H1 (cell line): ENCODE measurements at regions not wholly inside any gene's neighbourhood (a gene's known extent, or its start where the extent isn't known, plus 50 kb on each side); places are given as distances from the start of the nearest gene placed in this dataset.

Source experiments
- CTCF ChIA-PET: fragments of 300-600 bp; sonication (Branson Sonifier 250); formaldehyde crosslinking; loops from one replicate; lab custom pipeline; 2021; ENCODE audit not compliant: partially characterized antibody; lab: Charles Lee
- POLR2A ChIA-PET: fragments of 300-600 bp; sonication (Branson Sonifier 250); formaldehyde crosslinking; loops from one replicate; lab custom pipeline; 2021; ENCODE audit warnings: inconsistent platforms; ENCODE audit not compliant: partially characterized antibody; lab: Charles Lee
- DNase-seq, 2 experiments: peaks; one replicate each; pipeline versions ENCODE4 v3.0.0 to v3.0.0-alpha.2; 2010 to 2022; ENCODE audit warnings: low spot score in 2 of 2, low read depth in 1 of 2, mixed read lengths in 1 of 2
- FAIRE-seq: peaks from 2 replicates; lab custom pipeline; 2011; peaks lifted over from hg19 to GRCh38; lab: Jason Lieb, UNC
- H2AFZ ChIP-seq: 2 replicates; pipeline ENCODE4 v1.8.1; 2012; ENCODE audit warnings: low read length, inconsistent platforms
- H2AK5ac ChIP-seq: 2 replicates; pipeline ENCODE4 v1.6.1; 2013; ENCODE audit warnings: low read depth, low read length
- H2BK120ac ChIP-seq: replicated peaks from 2 replicates; pipeline ENCODE3; 2013; ENCODE audit warnings: low read depth, low read length, inconsistent platforms
- H2BK12ac ChIP-seq: 2 replicates; pipeline ENCODE4 v1.6.1; 2013; ENCODE audit warnings: low read depth, low read length
- H2BK15ac ChIP-seq: 2 replicates; pipeline ENCODE4 v1.6.1; 2013; ENCODE audit warnings: low read length
- H2BK20ac ChIP-seq: 2 replicates; pipeline ENCODE4 v1.6.1; 2013; ENCODE audit warnings: low read length
- H2BK5ac ChIP-seq: 2 replicates; pipeline ENCODE4 v1.6.1; 2013; ENCODE audit warnings: low read depth, low read length
- H3K14ac ChIP-seq: 2 replicates; pipeline ENCODE4 v1.6.1; 2013; ENCODE audit warnings: inconsistent platforms; ENCODE audit not compliant: insufficient read length
- H3K18ac ChIP-seq: 2 replicates; pipeline ENCODE4 v1.6.1; 2013; ENCODE audit warnings: low read length; ENCODE audit errors: extremely low read depth
- H3K23ac ChIP-seq: 2 replicates; pipeline ENCODE4 v1.6.1; 2013; ENCODE audit warnings: inconsistent platforms; ENCODE audit not compliant: insufficient read length
- H3K23me2 ChIP-seq: 2 replicates; pipeline ENCODE4 v1.6.1; 2013; ENCODE audit warnings: low read depth, low read length
- H3K27ac ChIP-seq: 2 replicates; pipeline ENCODE4 v1.6.1; 2011; ENCODE audit warnings: low read depth, low read length, inconsistent platforms
- H3K27me3 ChIP-seq, 4 experiments: replicated peaks in 1 of 4; 1 replicate in 1 of 4; 2 replicates in 3 of 4; pipeline versions ENCODE4 v1.6.1 to v1.8.1; 2011 to 2013; ENCODE audit warnings: low read length in 3 of 4, mild to moderate bottlenecking in 3 of 4, inconsistent platforms in 2 of 4, mixed read lengths in 2 of 4, moderate library complexity in 1 of 4; ENCODE audit not compliant: control insufficient read depth in 3 of 4, insufficient read depth in 3 of 4; ENCODE audit errors: extremely low read depth in 1 of 4
- H3K36me3 ChIP-seq, 4 experiments: 2 replicates each; pipeline versions ENCODE4 v1.6.1 to v1.8.1; 2011 to 2013; ENCODE audit warnings: mild to moderate bottlenecking in 4 of 4, low read length in 3 of 4, moderate library complexity in 2 of 4, control low read depth in 1 of 4, inconsistent platforms in 1 of 4; ENCODE audit not compliant: insufficient read depth in 4 of 4, control insufficient read depth in 2 of 4
- H3K4ac ChIP-seq: replicated peaks from 2 replicates; pipeline ENCODE3; 2013; ENCODE audit warnings: low read length, low read depth, mixed read lengths, inconsistent platforms; ENCODE audit not compliant: insufficient read length
- H3K4me1 ChIP-seq, 4 experiments: replicated peaks in 1 of 4; 1 replicate in 1 of 4; 2 replicates in 3 of 4; pipeline versions ENCODE4 v1.6.1 to v1.8.1; 2011 to 2013; ENCODE audit warnings: low read length in 3 of 4, inconsistent platforms in 2 of 4, mixed read lengths in 1 of 4; ENCODE audit not compliant: insufficient read depth in 4 of 4, control insufficient read depth in 3 of 4
- H3K4me2 ChIP-seq, 2 experiments: 2 replicates each; pipeline versions ENCODE4 v1.6.1 to v1.8.1; 2011 to 2013; ENCODE audit warnings: low read depth in 2 of 2, low read length in 2 of 2, control low read depth in 1 of 2, inconsistent platforms in 1 of 2, mild to moderate bottlenecking in 1 of 2; ENCODE audit not compliant: insufficient read depth in 1 of 2
- H3K4me3 ChIP-seq, 4 experiments: fragments of 200-600, 300-600 bp in 1 of 4; sonication (generic), shearing (Covaris generic), sonication (Bioruptor Twin) in 1 of 4; 2 replicates each; pipeline versions ENCODE4 v1.5.1 to v1.8.1; 2011 to 2016; ENCODE audit warnings: low read length in 4 of 4, low read depth in 3 of 4, control low read depth in 2 of 4, inconsistent platforms in 2 of 4, mild to moderate bottlenecking in 2 of 4, mixed read lengths in 1 of 4, moderate library complexity in 1 of 4; ENCODE audit not compliant: insufficient read depth in 2 of 4; ENCODE audit errors: extremely low read depth in 1 of 4
- H3K56ac ChIP-seq: replicated peaks from 2 replicates; pipeline ENCODE3; 2013; ENCODE audit warnings: low read depth, mild to moderate bottlenecking, mixed read lengths, low read length, inconsistent platforms; ENCODE audit not compliant: insufficient read length
- H3K79me1 ChIP-seq: 2 replicates; pipeline ENCODE4 v1.6.1; 2013; ENCODE audit warnings: low read depth, low read length, control low read depth
- H3K79me2 ChIP-seq, 2 experiments: 2 replicates each; pipeline versions ENCODE4 v1.6.1 to v1.8.1; 2012 to 2013; ENCODE audit warnings: low read length in 2 of 2, mild to moderate bottlenecking in 2 of 2, inconsistent platforms in 1 of 2; ENCODE audit not compliant: insufficient read depth in 2 of 2, control insufficient read depth in 1 of 2
- H3K9ac ChIP-seq, 4 experiments: replicated peaks in 1 of 4; 1 replicate in 1 of 4; 2 replicates in 3 of 4; pipeline versions ENCODE4 v1.6.1 to v1.8.1; 2011 to 2013; ENCODE audit warnings: low read depth in 3 of 4, low read length in 3 of 4, control low read depth in 2 of 4, mild to moderate bottlenecking in 2 of 4, moderate library complexity in 2 of 4, inconsistent platforms in 1 of 4; ENCODE audit errors: extremely low read depth in 1 of 4
- H3K9me3 ChIP-seq, 2 experiments: 2 replicates each; pipeline versions ENCODE4 v1.6.1 to v1.8.1; 2012 to 2013; ENCODE audit warnings: mild to moderate bottlenecking in 2 of 2, moderate library complexity in 2 of 2, control low read depth in 1 of 2, inconsistent platforms in 1 of 2, low read depth in 1 of 2, low read length in 1 of 2, mixed read lengths in 1 of 2; ENCODE audit not compliant: insufficient read depth in 2 of 2
- H4K20me1 ChIP-seq, 2 experiments: replicated peaks in 1 of 2; 2 replicates each; pipeline versions ENCODE3 to v1.8.1; 2011 to 2013; ENCODE audit warnings: inconsistent platforms in 2 of 2, low read length in 2 of 2, mild to moderate bottlenecking in 1 of 2; ENCODE audit not compliant: insufficient read depth in 2 of 2, control insufficient read depth in 1 of 2
- H4K5ac ChIP-seq: 2 replicates; pipeline ENCODE4 v1.6.1; 2013; ENCODE audit warnings: low read length, low read depth, mixed read lengths, inconsistent platforms; ENCODE audit not compliant: insufficient read length
- H4K8ac ChIP-seq: 2 replicates; pipeline ENCODE4 v1.8.0; 2013; ENCODE audit warnings: mild to moderate bottlenecking, moderate library complexity, low read length, inconsistent platforms; ENCODE audit not compliant: insufficient read depth; ENCODE audit errors: extremely low read depth
- H4K91ac ChIP-seq: replicated peaks from 2 replicates; pipeline ENCODE3; 2013; ENCODE audit warnings: low read length, mixed read lengths, inconsistent platforms; ENCODE audit not compliant: insufficient read length
- BACH1 ChIP-seq: IDR thresholded peaks from 2 replicates; pipeline ENCODE4 v1.6.1; 2012; ENCODE audit warnings: low read length, improper control_type of control experiment
- EP300 ChIP-seq, 2 experiments: IDR thresholded peaks; 1 replicate in 1 of 2; 2 replicates in 1 of 2; pipeline ENCODE4 v1.6.1; 2011 to 2012; ENCODE audit warnings: low read depth in 2 of 2, low read length in 2 of 2, mild to moderate bottlenecking in 2 of 2, borderline replicate concordance in 1 of 2, inconsistent platforms in 1 of 2, moderate library complexity in 1 of 2
- GABPA ChIP-seq: IDR thresholded peaks from 2 replicates; pipeline ENCODE4 v1.6.1; 2011; ENCODE audit warnings: mild to moderate bottlenecking, low read length, moderate library complexity, borderline replicate concordance; ENCODE audit not compliant: insufficient read depth
- GTF2F1 ChIP-seq: IDR thresholded peaks from 2 replicates; pipeline ENCODE4 v1.6.1; 2012; ENCODE audit warnings: low read depth, low read length, improper control_type of control experiment, borderline replicate concordance
- JUN ChIP-seq: IDR thresholded peaks from 2 replicates; pipeline ENCODE4 v1.6.1; 2011; ENCODE audit warnings: low read depth, mild to moderate bottlenecking, improper control_type of control experiment, low read length
- KDM1A ChIP-seq: fragments of 200-600, 300-600 bp; sonication (generic); IDR thresholded peaks from 2 replicates; pipeline ENCODE4 v1.7.1; 2016; ENCODE audit warnings: mild to moderate bottlenecking, low read length, borderline replicate concordance
- KDM4A ChIP-seq: IDR thresholded peaks from one replicate; pipeline ENCODE4 v1.7.1; 2012; ENCODE audit warnings: low read depth, mild to moderate bottlenecking, moderate library complexity, low read length, inconsistent platforms; ENCODE audit not compliant: severe bottlenecking
- NANOG ChIP-seq: IDR thresholded peaks from 2 replicates; pipeline ENCODE4 v1.6.1; 2011; ENCODE audit warnings: low read length, low read depth, mild to moderate bottlenecking, inconsistent platforms; ENCODE audit not compliant: insufficient read depth, poor library complexity, severe bottlenecking
- NRF1 ChIP-seq: IDR thresholded peaks from 2 replicates; pipeline ENCODE4 v1.6.1; 2011; ENCODE audit warnings: mild to moderate bottlenecking, low read depth, low read length, improper control_type of control experiment
- SP1 ChIP-seq: IDR thresholded peaks from 2 replicates; pipeline ENCODE4 v1.6.1; 2011; ENCODE audit warnings: low read depth, low read length
- SP2 ChIP-seq: IDR thresholded peaks from 2 replicates; pipeline ENCODE4 v1.6.1; 2012; ENCODE audit warnings: mild to moderate bottlenecking, low read length, inconsistent platforms
- SUZ12 ChIP-seq: fragments of 200-600 bp; sonication (generic); IDR thresholded peaks from 2 replicates; pipeline ENCODE4 v1.6.1; 2012; ENCODE audit warnings: mild to moderate bottlenecking, inconsistent platforms, low read length, moderate library complexity, mixed read lengths
- TCF12 ChIP-seq: IDR thresholded peaks from 2 replicates; pipeline ENCODE4 v1.6.1; 2011; ENCODE audit warnings: low read depth, mild to moderate bottlenecking, low read length
- YY1 ChIP-seq: IDR thresholded peaks from 2 replicates; pipeline ENCODE4 v1.6.1; 2011; ENCODE audit warnings: low read depth, mild to moderate bottlenecking, low read length
- WGBS, 2 experiments: shearing (Covaris generic) in 1 of 2; methylation state at CpG; one replicate each; pipeline versions ENCODE4 v1.1.6 to v1.1.7; 2013 to 2015; ENCODE audit warnings: low lambda C conversion rate in 2 of 2, mixed read lengths in 2 of 2, inconsistent platforms in 1 of 2, low coverage in 1 of 2, missing lambda C conversion rate in 1 of 2; ENCODE audit not compliant: insufficient replicate concordance in 2 of 2, insufficient coverage in 1 of 2, insufficient read length in 1 of 2; ENCODE audit errors: extremely low coverage in 1 of 2, missing lambda C conversion rate in 1 of 2; 5-methylcytosine and 5-hydroxymethylcytosine counted together
- TF ChIP-seq, protein P1 (sequence below): IDR thresholded peaks from 2 replicates; pipeline ENCODE4 v1.6.1; 2011; ENCODE audit warnings: low read depth, mild to moderate bottlenecking, low read length; ENCODE audit not compliant: insufficient read depth

DNA sequence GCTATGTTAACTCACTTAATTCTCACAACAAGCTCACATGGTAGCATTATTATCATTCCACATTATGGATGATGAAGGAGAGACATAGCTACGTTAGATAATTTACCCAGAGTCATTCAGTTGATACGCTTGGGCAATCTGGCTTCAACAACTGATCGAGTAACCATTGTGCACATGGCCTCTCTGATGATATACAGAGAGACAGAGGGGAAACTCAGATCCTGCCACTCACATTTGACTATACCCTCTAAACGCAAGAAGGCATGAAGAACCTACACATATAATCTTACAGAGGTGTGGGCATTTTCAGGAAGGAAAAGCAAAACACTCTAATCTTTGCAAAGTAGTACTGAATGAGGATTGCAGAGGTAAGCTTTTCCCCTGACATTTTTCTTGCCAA lies 360.1 kb downstream of the BARHL2 start:
- no peak overlapping the region for H3K4ac ChIP-seq
- H3K23ac ChIP-seq, result no peak overlapping the region
- H4K91ac ChIP-seq, result no peak overlapping the region
- ChIA-PET POLR2A (no interaction called here), CTCF (interaction anchor here (0.9 to 1.7 kb wide), 2 partner anchors 94 to 225 kb away, joined by 3 to 4 read pairs; no protein-coding TSS in a partner anchor)
- no peak overlapping the region for H3K27ac ChIP-seq
- no peaks in the 10 kb centered on the region for H3K27me3 ChIP-seq
- H2BK5ac ChIP-seq, result no peak overlapping the region
- H4K5ac ChIP-seq, result no peak overlapping the region
- H3K79me1 ChIP-seq, result no peaks in the 10 kb centered on the region
- H3K4me2 ChIP-seq, result no peak overlapping the region
- H3K4me3 ChIP-seq, result no peak overlapping the region
- H4K20me1 ChIP-seq, result no peaks in the 10 kb centered on the region
- H3K18ac ChIP-seq, result no peak overlapping the region
- DNase-seq (no peak), FAIRE-seq (no peak)
- no peaks in the 10 kb centered on the region for H3K9me3 ChIP-seq
- no peaks in the 10 kb centered on the region for H3K36me3 ChIP-seq
- no peaks in the 10 kb centered on the region for H3K79me2 ChIP-seq
- H3K4me1 ChIP-seq, result peaks cover 0 to 2% (median 0%) of the 10 kb centered on the region in 4 experiments; a peak in 1 of 7 replicates
- no peak overlapping the region for H3K9ac ChIP-seq
- no peak overlapping the region for H2AK5ac ChIP-seq
- H2BK20ac ChIP-seq, result no peak overlapping the region
- no peak overlapping the region for H2BK12ac ChIP-seq
- H2BK15ac ChIP-seq, result no peak overlapping the region
- H3K23me2 ChIP-seq, result no peaks in the 10 kb centered on the region
- no peak overlapping the region for H4K8ac ChIP-seq
- 84% methylated on average over 4 of the region's 4 CpGs; no CpG with 5 or more reads in 1 of the 2 experiments for WGBS, 2 experiments
- no peak overlapping the region for H2AFZ ChIP-seq
- H3K14ac ChIP-seq, result no peak overlapping the region
- no peak overlapping the region for H2BK120ac ChIP-seq
- no peak overlapping the region for H3K56ac ChIP-seq
- TF ChIP-seq SP2 (no peak), GABPA (no peak), KDM4A (no peak), SP1 (no peak), GTF2F1 (no peak), KDM1A (no peak), YY1 (no peak), NANOG (no peak), TCF12 (no peak), JUN (no peak), BACH1 (no peak), EP300 (IDR thresholded peaks at IDR 0.05; ENCODE audit: borderline replicate concordance in 1 of 2, low read depth in 2 of 2, low read length in 2 of 2) (no peak), SUZ12 (no peak), NRF1 (no peak)
- TF ChIP-seq, protein P1, sequence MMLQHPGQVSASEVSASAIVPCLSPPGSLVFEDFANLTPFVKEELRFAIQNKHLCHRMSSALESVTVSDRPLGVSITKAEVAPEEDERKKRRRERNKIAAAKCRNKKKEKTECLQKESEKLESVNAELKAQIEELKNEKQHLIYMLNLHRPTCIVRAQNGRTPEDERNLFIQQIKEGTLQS, result no peak
